ENCODE measurements at regions not wholly inside any gene's neighbourhood (a gene's known extent, or its start where the extent isn't known, plus 50 kb on each side); places are given as distances from the start of the nearest gene placed in this dataset.

DNA sequence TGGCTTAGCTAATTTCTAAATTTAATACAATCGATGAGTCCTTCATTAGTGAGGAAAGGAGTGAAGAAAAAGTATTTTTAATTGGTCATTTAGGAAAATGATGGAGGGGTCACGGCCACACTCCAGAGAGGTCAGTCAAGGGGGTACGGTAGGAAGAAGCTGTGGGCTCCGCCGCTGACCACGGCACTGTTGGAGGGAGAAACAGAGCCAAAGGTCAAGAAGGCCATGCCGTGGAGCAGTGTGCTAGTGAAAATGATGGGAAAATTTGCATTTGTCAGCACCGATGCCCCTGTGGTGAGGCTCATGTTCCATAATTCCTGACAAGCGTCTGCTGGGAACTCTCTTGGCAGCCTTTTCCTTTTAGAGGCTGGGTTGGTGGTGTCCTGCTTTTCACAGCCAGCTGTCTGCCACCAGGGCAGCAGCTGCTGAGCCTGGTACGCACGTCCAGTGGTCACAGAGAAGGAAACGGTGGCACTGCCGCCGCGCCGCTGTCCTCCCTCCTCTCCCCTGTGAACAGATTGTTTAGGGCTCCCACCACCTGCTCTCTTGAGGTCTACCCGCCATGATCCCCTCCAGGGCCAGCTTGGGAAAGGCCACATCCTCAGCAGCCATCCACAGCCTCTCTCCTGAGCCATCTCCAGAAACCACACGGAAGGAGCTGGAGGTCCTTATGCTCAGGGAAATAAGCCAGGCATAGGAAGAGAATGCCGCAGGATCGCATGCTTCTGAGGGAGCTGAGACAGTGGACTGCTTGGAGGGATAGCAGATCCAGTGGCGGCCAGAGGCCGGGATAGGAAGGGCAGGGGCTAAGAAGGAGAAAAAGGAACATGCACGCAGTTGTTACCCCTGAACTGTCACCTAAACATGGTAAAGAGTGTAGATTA, 263.7 kb upstream of the PPP2R2D start:
- FAIRE-seq = no peak

DNA sequence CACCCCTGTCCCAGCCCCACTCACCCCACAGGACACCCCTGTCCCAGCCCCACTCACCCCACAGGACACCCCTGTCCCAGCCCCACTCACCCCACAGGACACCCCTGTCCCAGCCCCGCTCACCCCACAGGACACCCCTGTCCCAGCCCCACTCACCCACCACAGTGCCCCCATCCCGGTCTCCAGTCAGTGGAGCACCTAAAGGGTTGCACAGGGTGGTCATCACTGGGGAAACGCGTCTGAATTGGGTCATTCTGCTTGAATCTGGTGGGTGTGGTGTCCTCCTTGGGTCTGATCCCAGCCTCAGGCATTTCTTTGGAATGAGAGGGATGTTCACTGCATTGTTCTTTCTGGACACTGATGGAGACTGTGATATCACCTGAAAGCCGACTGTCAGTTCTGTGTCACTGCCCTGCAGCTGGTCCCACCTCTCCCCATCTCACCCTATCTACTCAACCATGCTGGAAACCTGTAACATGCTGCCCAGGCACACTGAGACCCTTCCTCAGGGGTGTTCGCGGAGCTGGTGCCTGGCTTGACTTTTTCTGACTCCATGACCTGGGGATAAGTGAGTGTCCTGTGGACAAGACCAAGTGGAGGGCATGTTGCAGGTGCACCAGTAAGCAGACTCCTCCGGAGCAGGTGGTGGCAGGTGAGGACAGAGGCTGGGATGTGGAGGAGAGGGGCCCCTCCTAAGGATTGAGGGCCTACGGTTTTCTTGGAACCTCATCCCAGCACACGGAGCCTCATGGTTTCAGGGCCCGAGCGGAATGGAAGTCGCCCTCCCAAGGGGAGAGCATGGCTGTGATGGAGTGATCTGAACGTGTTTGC, 262.5 kb upstream of the PPP2R2D start:
- FAIRE-seq = no peak

DNA sequence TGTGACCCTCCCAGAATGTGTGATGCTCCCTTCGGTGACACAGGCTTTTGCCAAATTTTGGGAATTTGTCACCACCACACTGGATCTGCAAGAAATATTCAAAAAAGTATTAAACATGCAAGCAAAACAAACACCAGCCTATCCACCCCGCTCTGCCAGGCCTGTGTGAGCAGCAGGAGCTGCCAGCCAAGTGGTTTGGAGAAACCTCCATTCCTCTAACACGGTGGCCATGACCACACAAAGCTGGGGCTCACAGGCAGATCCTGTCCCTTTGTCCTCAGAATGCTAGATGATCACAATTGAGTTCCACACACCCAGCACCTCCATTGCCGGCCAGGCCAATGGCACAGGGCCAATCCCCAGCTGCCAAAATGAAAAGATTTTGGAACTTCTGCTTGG, 261.9 kb upstream of the PPP2R2D start:
- FAIRE-seq = no peak

DNA sequence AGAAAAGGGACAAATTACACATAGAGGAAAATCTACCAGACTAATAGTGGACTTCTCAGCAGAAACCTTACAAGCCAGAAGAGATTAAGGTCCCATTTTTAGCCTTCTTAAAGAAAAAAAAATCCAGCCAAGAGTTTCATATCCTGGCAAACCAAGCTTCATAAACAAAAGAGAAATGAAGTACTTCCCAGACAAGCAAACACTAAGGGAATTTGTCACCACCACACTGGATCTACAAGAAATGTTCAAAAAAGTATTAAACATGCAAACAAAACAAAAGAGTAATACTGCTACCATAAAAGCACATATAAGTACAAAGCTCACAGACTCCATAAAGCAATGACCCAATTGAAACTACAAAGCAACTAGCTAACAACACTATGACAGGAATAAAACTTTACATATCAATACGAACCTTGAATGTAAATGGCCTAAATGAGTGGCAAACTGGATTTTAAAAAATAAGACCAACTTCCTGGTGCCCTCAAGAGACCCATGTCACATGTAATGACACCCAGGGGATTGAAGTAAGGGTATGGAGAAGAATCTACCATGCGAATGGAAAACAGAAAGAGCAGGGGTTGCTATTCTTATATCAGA, 260.7 kb upstream of the PPP2R2D start:
- FAIRE-seq = no peak

DNA sequence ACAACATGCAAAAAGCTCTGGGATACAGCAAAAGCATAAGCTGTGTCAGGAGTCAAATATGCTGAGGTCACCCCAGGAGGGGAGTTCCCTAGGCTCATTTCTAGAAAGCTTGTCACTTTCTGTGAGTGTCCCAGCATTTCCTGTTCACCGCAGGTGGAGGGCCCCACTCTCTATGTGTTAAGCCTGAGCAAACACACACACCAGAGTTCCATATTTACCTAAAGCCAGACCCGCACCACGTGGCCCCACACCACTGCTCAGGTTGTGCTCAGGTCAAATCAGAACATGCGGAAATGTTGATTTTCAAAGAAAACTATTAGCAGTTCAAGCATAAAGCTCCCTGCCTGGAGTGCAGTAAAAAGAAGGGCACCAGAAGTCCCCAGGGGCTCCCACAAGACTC, 259.6 kb upstream of the PPP2R2D start:
- FAIRE-seq = no peak

DNA sequence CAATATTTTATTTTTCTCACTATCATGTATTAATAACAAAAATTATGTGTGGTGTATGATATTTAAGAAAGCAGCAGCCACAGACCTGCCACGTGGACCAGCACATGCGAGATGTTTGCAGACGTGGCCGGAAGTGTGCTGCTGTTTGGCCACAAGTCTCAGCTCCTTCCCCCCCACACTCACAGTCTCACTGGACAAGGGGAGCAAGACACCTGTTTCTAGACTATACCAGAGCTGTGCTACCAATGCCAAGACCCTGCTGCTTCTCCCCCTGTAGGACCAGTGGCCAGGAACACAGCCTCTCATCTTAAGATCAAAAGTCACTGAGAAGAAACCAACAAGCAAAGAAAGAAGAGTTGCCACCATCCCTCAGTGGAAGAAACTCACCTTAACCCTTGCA, 258.9 kb upstream of the PPP2R2D start:
- FAIRE-seq = no peak

DNA sequence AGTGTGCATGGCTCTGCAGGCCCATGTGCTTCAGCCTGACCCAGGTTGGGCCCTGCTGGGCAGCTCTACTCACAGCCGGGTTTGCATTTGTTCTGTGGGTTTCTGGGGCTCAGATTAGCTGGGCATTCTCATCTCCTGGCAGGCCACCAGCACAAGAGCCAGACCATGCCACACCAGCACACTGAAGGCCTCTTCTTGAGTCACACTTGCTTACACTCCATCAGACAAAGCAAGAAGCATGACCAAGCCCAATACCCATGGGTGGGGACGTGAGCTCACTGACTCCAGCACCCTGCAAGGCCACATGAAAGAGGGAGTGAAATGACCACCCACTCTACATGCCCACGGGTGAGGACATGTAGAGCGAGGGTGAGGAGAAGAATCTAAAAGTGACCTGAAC, 257.8 kb upstream of the PPP2R2D start:
- FAIRE-seq = no peak

DNA sequence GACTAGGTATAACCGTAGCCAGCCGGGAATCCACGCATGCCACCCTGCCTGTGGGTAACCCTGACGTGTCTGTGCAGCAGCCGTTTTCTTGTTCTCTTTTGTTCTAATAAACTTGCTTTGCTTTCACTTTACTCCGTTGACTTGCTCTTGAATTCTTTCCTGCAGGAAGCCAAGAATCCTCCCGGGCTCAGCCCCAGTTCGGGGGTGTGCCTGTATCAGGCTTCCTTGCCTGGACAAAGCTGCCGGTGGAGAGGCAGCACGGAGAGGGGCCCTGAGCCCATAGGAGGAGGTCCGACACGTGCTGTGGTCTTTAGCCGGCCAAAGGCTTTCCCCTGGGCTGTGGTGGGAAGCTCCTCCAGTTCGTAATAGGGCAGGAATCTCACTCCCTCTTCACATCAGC, 256.5 kb upstream of the PPP2R2D start:
- no peak for FAIRE-seq

DNA sequence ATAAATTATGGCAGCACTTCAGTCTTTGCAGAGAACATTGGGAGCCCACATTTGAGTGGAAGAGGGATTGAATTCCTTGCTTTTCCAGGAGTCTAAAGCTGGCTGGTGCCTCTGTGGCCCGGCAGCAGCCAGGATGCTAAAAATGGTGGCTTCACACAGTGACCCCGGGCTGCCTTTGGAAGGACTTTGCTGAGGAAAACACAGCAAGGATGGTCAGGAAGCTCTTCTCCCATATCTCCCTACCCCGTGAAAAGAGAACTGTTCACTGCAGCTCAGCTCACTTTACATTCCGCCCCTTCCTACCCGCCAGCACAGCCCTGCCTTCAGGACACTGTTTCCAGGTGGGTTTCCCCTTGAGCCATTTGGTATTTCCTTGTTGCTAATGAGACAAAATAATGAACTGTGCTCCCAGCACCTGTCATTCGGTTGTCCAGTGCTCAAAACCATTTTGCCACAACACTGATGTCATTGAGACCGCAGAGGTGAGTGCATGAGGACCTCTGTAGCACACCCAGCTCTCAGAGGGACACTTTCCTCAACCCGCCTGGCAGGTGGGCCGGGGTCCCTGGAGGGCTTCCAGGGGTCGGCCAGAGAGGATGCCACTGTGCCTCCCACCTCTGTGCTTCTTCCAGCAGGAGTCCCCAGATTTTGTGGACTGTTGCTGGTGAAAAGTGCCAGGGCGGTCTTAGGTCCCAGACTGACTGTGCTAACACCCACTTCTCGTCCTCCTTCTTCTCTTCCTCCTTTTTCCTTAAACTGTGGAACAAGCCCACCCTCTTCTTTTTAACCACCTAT, 255.7 kb upstream of the PPP2R2D start:
- no peak for FAIRE-seq

DNA sequence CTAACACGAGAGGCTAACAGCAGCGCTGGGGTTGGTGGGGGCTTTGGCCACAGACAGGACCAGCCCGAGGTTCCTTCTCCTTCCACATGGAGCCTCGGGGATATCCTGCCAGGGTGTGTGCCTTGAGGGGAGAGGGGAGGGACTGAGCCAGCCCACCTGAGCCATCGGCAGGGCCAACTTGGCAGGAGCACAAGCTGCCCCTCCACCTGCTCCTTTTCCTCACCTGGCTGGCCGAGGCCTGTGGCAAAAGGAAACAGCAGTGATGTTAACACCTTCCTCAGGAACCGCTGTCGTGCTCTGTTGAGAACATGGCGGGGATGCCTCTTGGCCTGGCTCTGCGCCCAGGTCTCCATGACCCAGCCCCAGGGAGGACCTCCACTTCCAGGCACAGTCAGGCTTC, 255.1 kb upstream of the PPP2R2D start:
- no peak for FAIRE-seq

DNA sequence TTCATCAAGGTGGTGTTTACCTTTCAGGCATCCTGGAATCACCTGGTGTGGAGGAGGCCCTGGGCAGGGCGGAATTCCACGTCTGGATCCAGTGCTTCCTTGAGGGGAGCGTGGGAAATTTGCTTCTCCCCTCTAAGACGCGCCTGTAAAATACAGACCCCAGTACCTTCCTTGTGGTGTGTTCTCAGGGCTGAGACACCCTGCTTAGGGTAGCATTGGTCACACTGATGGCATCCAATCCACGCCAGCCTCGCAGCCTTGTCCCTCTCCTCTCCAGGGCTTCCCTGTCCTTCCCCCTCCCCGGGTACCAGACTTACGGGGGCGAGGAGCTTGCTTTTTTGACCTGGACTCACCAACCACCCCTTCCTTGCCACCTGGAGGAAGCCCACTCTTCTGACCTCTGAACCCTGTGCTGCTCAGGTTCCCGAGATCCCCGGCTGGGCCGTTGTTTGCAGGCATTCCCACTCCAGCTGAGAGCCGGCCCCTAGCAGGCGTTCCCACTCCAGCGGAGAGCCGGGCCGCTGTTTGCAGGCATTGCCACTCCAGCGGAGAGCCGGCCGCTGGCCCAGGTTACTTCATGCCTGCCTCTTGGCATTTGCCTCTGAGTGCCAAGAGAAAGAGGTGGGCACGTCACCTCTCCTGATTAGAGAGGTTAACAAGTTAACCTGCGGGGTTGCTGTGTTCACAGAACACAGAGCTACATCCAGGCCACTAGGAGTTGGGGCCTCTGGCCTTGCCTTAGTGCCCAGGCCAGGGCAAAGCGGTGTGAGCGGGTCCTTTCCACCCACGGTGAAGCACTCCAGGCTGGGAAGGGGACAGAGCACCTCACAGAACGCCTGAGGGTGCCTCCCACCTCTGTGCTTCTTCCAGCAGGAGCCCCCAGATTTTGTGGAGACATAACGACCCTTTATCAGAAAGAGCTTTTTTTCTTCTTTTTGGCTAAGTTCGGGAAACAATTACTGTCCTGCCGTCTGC, 254.0 kb upstream of the PPP2R2D start:
- no peak for FAIRE-seq

DNA sequence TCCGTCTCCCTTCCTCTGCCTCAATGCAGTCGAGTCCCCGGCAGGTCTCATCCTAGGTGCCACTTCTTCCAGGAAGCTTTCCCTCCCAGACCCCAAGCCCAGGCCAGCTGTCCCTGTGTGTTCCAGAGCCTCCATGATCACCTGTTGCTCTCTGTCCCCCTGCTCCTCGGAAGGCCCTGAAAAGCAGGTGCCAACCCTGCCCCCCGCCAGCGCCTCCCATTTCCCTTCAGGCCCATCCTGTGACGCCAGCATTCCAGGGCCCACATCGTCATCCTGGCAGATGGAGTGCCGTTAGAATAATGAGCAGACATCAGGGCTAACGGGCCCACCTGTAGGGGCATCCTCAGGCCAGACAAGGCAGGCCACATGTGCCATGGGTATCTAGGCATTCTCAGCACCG, 253.0 kb upstream of the PPP2R2D start:
- no peak for FAIRE-seq

DNA sequence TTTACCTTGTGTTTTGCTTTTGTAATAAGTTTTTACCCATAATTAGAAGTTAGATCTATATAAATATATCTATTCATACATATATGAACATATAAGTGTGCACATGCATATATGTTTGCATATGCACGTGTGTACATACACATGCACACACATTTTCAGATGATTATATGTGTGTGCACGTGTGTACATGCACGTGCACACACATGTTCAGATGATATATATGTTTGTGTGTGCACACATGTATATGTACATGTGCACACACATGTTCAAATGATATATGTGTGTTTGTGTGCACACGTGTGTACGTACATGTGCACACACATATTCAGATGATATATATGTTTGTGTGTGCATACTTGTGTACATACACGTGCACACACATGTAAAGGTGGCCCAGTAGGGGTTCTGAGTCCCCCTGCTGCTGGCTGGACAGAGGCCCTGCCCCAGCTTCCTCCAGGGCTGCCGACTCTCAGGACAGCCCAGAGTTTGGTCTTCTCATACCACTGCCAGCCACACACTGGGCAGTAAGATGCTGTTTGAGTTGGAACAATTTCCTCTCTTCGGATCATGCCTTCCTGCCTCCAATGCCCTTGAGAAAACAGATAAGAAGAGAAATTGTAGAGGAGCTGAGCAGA, 252.3 kb upstream of the PPP2R2D start:
- no peak for FAIRE-seq

DNA sequence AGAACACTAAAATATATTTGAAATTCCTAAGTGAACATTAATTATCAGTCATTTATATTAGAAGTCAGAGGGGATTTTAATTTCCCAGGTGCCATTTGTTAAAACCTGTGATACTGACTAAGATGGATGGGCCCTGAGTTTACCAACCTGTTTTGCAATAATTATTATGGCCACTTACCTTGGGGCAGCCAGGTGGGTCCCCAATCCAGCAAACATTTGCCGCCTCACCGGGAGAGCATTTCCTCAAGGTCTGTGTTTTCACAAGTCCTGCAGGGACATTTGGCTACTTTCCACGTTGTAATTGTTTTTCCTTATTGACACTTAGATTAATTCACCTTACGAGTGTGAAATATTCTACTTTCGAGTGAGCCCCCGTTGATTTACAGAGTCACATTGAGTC, 251.2 kb upstream of the PPP2R2D start:
- FAIRE-seq = no peak

DNA sequence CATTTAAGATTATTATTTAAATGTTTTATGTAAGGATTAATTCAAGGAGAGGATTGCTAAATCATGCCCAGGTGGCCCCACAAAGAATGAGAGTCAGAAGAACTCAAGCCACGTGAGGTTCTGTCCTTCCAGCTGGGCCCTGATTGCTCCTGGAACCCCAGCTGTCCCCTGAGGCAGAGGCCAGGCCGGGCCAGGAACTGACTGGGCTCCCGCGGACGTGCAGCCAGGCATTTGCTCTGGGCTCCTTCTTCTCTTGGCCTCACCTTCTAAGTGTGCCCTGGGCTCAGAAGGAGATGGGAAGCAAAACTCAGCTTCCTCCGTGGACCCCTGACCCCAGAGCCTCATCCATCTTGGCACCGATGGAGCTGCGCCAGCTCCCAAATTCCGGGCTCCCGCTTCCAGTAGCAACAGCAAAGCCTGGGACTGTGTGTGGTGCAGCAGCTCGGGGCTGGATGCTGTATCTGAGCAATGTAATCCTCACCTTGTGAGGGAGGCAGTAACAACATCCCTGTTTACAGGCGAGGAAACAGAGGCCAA, 250.6 kb upstream of the PPP2R2D start:
- FAIRE-seq = no peak

DNA sequence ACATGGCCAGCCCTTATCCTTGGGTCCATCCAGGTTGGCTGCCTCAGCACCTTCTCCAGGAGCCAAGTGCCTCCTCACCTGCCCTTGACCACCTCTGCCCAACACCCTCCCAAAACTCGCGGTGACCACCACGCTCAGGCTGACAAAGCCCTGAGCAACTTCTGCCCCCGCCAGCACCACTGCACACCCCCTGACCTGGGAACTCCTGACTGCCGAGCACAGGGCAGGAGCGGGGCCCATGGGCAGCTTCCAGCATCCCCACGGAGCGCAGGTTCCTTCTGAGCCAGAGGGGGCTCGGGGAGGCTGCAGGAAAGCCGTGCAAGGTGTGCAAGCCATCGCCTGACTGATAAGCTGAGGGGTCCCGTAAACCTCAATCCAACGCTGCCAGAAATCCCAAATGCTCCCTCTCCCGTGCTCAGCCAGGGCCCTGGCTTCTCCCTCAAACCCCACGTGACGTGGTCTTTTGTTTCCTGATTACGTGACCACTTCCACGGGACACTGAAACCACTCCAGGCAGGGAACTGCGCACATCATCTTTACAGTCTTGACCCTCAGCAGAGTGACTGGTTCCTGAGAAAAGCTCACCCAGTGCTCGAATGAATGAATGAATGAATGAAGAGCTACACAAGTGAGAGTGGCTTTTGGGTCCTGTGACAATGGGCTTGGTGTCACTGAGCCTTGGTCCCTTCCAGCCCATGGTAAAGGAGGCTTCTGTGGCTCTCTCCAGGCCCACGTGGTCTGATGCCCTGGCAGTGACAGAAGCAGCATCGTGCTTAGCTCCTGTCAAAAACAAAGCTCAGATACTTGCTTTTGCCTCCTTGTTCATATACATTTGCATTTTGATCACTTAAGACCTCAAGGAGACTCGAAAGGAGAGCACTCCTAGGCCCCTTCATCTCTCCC, 249.8 kb upstream of the PPP2R2D start:
- FAIRE-seq = no peak

DNA sequence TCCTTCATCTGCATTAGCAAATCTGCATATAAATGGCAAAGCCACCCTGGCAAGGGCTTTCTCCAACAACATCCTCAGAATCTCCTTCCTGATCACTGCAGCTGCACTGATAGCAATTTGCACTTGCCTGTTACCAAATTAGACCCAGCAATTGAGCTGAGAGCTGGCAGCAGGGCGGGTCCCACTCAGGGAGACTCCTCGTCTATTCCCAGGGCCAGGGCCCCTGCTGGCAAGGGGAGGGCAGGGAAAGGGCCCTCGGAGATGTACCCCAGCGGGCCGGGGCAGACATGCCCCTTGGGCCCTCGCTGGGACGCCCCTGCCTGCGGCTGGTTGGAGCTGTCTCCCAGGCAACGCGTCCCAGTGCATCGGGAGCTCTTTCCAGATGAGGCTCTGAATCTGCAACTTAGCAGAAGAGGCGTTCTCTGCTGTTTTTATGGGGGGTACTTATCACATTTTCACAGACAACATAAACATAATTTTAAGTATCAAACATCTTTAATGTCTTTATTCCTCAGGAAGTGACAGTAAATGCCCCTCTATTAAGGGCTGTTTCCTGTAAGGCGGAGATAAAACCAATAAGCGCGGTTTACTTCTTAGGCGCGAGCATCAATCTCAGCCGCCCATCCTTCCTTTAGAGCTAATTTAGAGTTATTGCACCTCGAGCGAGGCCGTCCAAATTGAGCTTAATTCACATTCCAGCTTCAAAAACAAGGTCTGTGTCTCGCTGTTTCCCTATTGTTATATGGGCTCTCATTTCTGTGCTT, 249.0 kb upstream of the PPP2R2D start:
- FAIRE-seq = no peak

DNA sequence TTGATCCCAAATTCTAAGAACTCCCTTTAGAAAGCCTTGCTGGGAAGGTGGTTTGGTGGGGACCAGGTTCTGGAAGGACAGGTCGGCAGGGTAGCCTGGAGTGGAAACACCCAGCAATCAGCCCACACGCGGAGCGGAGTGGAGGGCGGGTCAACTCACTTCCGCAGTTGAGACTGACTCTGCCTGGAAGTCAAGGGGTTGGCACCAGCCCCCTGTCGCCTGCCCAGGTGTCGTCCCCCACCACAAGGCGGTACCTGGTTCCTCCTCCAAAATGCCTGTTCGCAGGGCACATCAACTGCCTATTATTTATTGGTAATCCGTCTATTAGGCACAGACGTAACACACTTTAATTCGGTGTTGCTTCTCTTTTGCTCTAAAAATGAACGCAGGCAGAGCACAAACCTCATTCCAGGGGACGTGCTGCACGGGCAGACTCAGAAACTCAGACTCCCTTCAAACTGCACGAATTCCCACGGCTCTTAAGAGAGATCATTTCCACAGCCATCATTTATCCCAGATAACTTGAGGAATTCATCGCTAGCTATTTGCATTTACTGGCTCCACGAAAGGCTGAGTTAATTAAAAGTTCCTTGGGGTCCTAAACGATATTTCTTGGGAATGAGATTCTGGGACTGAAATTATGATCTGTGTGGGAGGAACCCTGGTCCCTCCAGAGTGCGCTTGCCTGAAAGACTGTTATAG, 248.2 kb upstream of the PPP2R2D start:
- FAIRE-seq = no peak
